ENCODE measurements at regions not wholly inside any gene's neighbourhood (a gene's known extent, or its start where the extent isn't known, plus 50 kb on each side); places are given as distances from the start of the nearest gene placed in this dataset.

GRCh38 chr15:59834528-59834927 is 145.4 kb upstream of the BNIP2 start:
- Histone ChIP-seq H3K4me1 (no peaks in the 10 kb centered on the region), H3K9me3 (no peaks in the 10 kb centered on the region), H3K4me3 (no peak overlapping the region), H3K27me3 (no peaks in the 10 kb centered on the region), H3K27ac (no peak overlapping the region), H3K36me3 (no peaks in the 10 kb centered on the region)
- no peak for DNase-seq
- intact Hi-C loops (cut with DNase I; ENCODE audit: low total_unique reads), result no loop called here
- TF ChIP-seq POLR2A (IDR thresholded peaks at IDR 0.05), result no peak
- TF ChIP-seq, protein P1, sequence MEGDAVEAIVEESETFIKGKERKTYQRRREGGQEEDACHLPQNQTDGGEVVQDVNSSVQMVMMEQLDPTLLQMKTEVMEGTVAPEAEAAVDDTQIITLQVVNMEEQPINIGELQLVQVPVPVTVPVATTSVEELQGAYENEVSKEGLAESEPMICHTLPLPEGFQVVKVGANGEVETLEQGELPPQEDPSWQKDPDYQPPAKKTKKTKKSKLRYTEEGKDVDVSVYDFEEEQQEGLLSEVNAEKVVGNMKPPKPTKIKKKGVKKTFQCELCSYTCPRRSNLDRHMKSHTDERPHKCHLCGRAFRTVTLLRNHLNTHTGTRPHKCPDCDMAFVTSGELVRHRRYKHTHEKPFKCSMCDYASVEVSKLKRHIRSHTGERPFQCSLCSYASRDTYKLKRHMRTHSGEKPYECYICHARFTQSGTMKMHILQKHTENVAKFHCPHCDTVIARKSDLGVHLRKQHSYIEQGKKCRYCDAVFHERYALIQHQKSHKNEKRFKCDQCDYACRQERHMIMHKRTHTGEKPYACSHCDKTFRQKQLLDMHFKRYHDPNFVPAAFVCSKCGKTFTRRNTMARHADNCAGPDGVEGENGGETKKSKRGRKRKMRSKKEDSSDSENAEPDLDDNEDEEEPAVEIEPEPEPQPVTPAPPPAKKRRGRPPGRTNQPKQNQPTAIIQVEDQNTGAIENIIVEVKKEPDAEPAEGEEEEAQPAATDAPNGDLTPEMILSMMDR (IDR thresholded peaks at IDR 0.05), result no peak

GRCh38 chr15:59833366-59833765 is 144.2 kb upstream of the BNIP2 start:
- no peaks in the 10 kb centered on the region for H3K9me3 ChIP-seq
- no peaks in the 10 kb centered on the region for H3K36me3 ChIP-seq
- no peak overlapping the region for H3K27ac ChIP-seq
- no peaks in the 10 kb centered on the region for H3K4me1 ChIP-seq
- no peaks in the 10 kb centered on the region for H3K27me3 ChIP-seq
- TF ChIP-seq, protein P1 (IDR thresholded peaks at IDR 0.05), result no peak
- no peak for TF ChIP-seq POLR2A (IDR thresholded peaks at IDR 0.05)
- no peak overlapping the region for H3K4me3 ChIP-seq
- intact Hi-C loops (cut with DNase I; ENCODE audit: low total_unique reads), result no loop called here
- DNase-seq, result no peak

DNA sequence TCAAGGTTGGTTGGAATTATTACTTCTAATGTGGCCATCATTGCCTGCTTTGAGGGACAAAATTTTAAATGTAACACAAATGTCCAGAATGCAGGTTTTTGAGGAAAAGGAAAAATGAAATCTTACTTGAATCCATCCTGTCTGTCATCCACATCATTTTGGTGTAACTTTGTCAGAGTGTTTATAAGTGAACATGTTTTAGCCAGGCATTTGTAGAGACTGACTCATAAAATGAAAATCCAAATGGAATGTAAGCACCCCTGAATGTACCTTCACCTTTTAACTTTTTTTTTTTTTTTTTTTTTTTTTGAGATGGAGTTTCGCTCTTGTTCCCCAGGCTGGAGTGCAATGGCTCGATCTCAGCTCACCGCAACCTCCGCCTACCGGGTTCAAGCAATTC is 141.8 kb upstream of the BNIP2 start:
- Histone ChIP-seq H3K9me3 (no peaks in the 10 kb centered on the region), H3K36me3 (no peaks in the 10 kb centered on the region), H3K27me3 (no peaks in the 10 kb centered on the region), H3K4me1 (no peaks in the 10 kb centered on the region), H3K4me3 (no peak overlapping the region), H3K27ac (no peak overlapping the region)
- intact Hi-C loops (cut with DNase I; ENCODE audit: low total_unique reads), result no loop called here
- no peak for DNase-seq
- TF ChIP-seq POLR2A (IDR thresholded peaks at IDR 0.05), result no peak
- TF ChIP-seq, protein P1 (IDR thresholded peaks at IDR 0.05), result no peak

DNA sequence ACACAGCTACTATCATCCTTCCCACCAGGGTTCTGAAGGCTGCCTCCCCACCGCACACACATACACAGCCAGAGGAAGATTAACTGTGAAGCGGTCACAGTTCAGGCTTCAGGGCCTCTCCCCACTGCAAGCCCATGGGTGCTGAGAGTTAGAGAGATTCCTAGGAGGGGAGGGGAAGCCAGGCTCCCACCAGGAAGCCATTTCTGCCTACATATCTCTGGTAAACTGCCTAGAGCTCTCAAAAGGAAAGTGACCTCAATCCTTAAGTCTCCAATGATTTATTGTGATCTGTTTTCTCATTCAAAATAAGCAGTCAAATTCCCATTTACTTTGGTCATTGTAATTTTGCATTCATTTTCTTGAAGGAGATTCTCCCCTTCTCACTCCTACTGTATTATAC is 141.0 kb upstream of the BNIP2 start:
- Histone ChIP-seq H3K4me3 (no peak overlapping the region), H3K9me3 (no peaks in the 10 kb centered on the region), H3K36me3 (no peaks in the 10 kb centered on the region), H3K27ac (no peak overlapping the region), H3K27me3 (no peaks in the 10 kb centered on the region), H3K4me1 (no peaks in the 10 kb centered on the region)
- intact Hi-C loops (cut with DNase I; ENCODE audit: low total_unique reads), result no loop called here
- TF ChIP-seq POLR2A (IDR thresholded peaks at IDR 0.05), result no peak
- TF ChIP-seq, protein P1 (IDR thresholded peaks at IDR 0.05), result no peak
- DNase-seq, result no peak

GRCh38 chr15:59828861-59829260 is 139.7 kb upstream of the BNIP2 start:
- Histone ChIP-seq H3K4me3 (no peak overlapping the region), H3K4me1 (no peaks in the 10 kb centered on the region), H3K27ac (no peak overlapping the region), H3K36me3 (no peaks in the 10 kb centered on the region), H3K9me3 (no peaks in the 10 kb centered on the region), H3K27me3 (no peaks in the 10 kb centered on the region)
- TF ChIP-seq, protein P1 (IDR thresholded peaks at IDR 0.05), result no peak
- no peak for TF ChIP-seq POLR2A (IDR thresholded peaks at IDR 0.05)
- DNase-seq, result no peak
- intact Hi-C loops (cut with DNase I; ENCODE audit: low total_unique reads), result no loop called here

Data from uterus (tissue), 3 donors.